ENCODE measurements at regions not wholly inside any gene's neighbourhood (a gene's known extent, or its start where the extent isn't known, plus 50 kb on each side); places are given as distances from the start of the nearest gene placed in this dataset.

- no peak overlapping the region for H3K4me3 ChIP-seq (ENCODE audit: low read depth, low read length)
- no peak for TF ChIP-seq CTCF (IDR thresholded peaks at IDR 0.05; ENCODE audit: low read depth, low read length, missing control alignments)
- no peak for DNase-seq (ENCODE audit: low read depth)
- in situ Hi-C loops (cut with HindIII; ENCODE audit: low sequenced_read_pairs) = no loop called here
These were observed 1407.2 kb downstream of the MRPL39 start for GRCh38 chr21:24200052-24200451.

GRCh38 chr21:24197923-24198322, 1409.4 kb downstream of the MRPL39 start:
- no peak for TF ChIP-seq CTCF (IDR thresholded peaks at IDR 0.05; ENCODE audit: low read depth, low read length, missing control alignments)
- DNase-seq (ENCODE audit: low read depth) = peak; percentile 2
- in situ Hi-C loops (cut with HindIII; ENCODE audit: low sequenced_read_pairs) = no loop called here
- H3K4me3 ChIP-seq (ENCODE audit: low read depth, low read length) = no peak overlapping the region

- no peak for TF ChIP-seq CTCF (IDR thresholded peaks at IDR 0.05; ENCODE audit: low read depth, low read length, missing control alignments)
- in situ Hi-C loops (cut with HindIII; ENCODE audit: low sequenced_read_pairs) = no loop called here
These were observed 1410.1 kb downstream of the MRPL39 start for GRCh38 chr21:24197132-24197643.

GRCh38 chr21:24188506-24188905, 1418.8 kb downstream of the MRPL39 start:
- no peak overlapping the region for H3K4me3 ChIP-seq (ENCODE audit: low read depth, low read length)
- no peak for DNase-seq (ENCODE audit: low read depth)
- no peak for TF ChIP-seq CTCF (IDR thresholded peaks at IDR 0.05; ENCODE audit: low read depth, low read length, missing control alignments)
- in situ Hi-C loops (cut with HindIII; ENCODE audit: low sequenced_read_pairs) = no loop called here

More at GRCh38 chr21:24197132-24197643, 1410.1 kb downstream of the MRPL39 start:
- no peak for DNase-seq (ENCODE audit: low read depth)
- H3K4me3 ChIP-seq (ENCODE audit: low read depth, low read length) = no peak overlapping the region

- H3K4me3 ChIP-seq (ENCODE audit: low read depth, low read length) = no peak overlapping the region
- TF ChIP-seq CTCF (IDR thresholded peaks at IDR 0.05; ENCODE audit: low read depth, low read length, missing control alignments) = no peak
- peak; percentile 8 for DNase-seq (ENCODE audit: low read depth)
- in situ Hi-C loops (cut with HindIII; ENCODE audit: low sequenced_read_pairs) = no loop called here
These were observed 1424.2 kb downstream of the MRPL39 start for GRCh38 chr21:24183077-24183476.

- DNase-seq (ENCODE audit: low read depth) = no peak
- in situ Hi-C loops (cut with HindIII; ENCODE audit: low sequenced_read_pairs) = no loop called here
- no peak for TF ChIP-seq CTCF (IDR thresholded peaks at IDR 0.05; ENCODE audit: low read depth, low read length, missing control alignments)
These were observed 1428.2 kb downstream of the MRPL39 start for GRCh38 chr21:24179110-24179509.

GRCh38 chr21:24175106-24175505, 1432.2 kb downstream of the MRPL39 start:
- in situ Hi-C loops (cut with HindIII; ENCODE audit: low sequenced_read_pairs) = no loop called here

More at GRCh38 chr21:24179110-24179509, 1428.2 kb downstream of the MRPL39 start:
- H3K4me3 ChIP-seq (ENCODE audit: low read depth, low read length) = no peak overlapping the region

More at GRCh38 chr21:24175106-24175505, 1432.2 kb downstream of the MRPL39 start:
- TF ChIP-seq CTCF (IDR thresholded peaks at IDR 0.05; ENCODE audit: low read depth, low read length, missing control alignments) = no peak
- DNase-seq (ENCODE audit: low read depth) = no peak
- no peak overlapping the region for H3K4me3 ChIP-seq (ENCODE audit: low read depth, low read length)
